Left hindlimb (tissue), 1 donor: ENCODE measurements at regions not wholly inside any gene's neighbourhood (a gene's known extent, or its start where the extent isn't known, plus 50 kb on each side); places are given as distances from the start of the nearest gene placed in this dataset.
"Not testable (repeated sequence)": the region's sequence is repeated elsewhere in the genome, so short reads cannot be mapped to it uniquely, and the experiment has no call there.

Source experiments
- DNase-seq: peaks from one replicate; pipeline ENCODE4 v3.0.0-alpha.2; 2018

GRCh38 chr3:117010318-117010717, 300.7 kb downstream of the TUSC7 start:
- no peak for DNase-seq

- DNase-seq = no peak
Measured at GRCh38 chr3:117011687-117012250, 302.2 kb downstream of the TUSC7 start.

DNA sequence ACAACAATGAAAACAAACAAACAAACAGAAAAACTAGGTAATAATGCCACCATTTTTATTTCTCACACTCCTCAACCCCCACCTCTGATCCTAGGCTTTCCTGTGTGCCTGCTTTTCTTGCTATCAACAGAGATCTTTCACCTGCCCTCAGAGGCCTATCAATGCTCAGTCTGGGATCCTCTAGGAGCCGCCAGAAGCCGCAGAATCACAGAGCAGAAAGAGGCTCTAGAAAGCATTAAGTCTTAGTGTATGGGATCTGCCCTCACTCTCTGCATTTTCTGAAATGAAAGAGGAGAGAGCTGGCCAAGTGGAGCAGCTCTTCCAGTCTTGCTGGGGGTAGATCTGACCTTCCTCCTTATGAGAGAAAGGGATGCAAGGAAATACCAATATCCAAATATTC, 306.8 kb downstream of the TUSC7 start:
- DNase-seq = no peak

DNA sequence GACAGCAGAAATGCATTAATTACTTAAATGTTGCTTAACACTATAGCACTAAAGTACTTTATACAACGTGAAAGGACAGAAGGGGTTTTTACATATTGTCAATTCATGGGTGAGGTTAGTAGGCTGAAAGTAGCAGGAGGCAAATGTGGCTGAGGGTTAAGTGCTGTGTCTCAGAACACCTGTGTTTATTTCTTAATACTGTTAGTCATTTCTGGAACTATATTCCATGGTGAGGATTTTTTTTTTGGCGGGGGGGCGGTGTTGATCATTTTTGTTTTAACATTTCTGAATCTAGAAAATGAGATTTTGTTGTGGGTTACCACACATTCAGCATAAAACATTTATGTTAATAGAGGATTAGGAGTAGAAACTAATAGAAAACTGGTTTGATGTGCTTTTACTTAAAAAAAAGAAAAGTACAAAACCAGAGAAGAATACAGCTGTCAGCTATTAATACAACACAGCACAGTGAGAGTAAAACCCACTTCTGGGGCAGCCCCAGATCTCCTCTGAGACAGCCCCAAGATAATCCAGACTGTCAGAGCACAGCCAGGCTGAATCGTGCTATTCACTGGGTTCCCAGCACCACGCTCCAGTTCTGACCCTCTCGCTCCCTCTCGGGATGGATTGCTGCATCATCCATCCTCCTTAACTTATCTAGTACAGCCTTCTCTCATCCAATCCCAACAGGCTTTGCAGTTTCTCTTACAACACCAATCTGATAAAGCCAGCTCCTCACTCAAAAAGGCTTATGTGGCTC, 307.7 kb downstream of the TUSC7 start:
- DNase-seq = no peak

- no peak for DNase-seq
Measured at GRCh38 chr3:117018655-117019054, 309.1 kb downstream of the TUSC7 start.

GRCh38 chr3:117019082-117019713, 309.6 kb downstream of the TUSC7 start:
- peak; percentile 57 for DNase-seq

- no peak for DNase-seq
Measured at GRCh38 chr3:117026401-117026800, 316.8 kb downstream of the TUSC7 start.

DNA sequence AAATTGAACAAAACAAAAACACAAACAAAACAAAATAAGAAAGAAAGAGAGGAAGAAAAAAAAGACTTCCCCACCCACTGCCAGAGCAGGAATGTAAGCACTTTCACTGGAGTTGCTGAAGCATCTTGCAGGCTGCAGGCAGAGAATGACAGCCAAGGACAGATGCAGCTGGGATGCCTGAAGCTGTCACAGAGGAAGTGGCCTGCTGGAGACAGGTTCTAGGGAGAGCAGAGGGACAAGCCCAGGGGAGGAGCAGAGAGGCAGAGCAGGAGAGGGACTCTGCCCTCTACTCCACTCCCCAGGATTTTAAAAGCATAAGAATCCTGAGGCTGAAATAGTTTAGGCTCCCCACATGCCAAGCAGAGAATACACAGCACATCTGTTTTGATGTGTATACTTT, 326.2 kb downstream of the TUSC7 start:
- no peak for DNase-seq

- DNase-seq = no peak
Measured at GRCh38 chr3:117036259-117036799, 326.8 kb downstream of the TUSC7 start.

GRCh38 chr3:117045143-117045542, 335.6 kb downstream of the TUSC7 start:
- DNase-seq = no peak

DNA sequence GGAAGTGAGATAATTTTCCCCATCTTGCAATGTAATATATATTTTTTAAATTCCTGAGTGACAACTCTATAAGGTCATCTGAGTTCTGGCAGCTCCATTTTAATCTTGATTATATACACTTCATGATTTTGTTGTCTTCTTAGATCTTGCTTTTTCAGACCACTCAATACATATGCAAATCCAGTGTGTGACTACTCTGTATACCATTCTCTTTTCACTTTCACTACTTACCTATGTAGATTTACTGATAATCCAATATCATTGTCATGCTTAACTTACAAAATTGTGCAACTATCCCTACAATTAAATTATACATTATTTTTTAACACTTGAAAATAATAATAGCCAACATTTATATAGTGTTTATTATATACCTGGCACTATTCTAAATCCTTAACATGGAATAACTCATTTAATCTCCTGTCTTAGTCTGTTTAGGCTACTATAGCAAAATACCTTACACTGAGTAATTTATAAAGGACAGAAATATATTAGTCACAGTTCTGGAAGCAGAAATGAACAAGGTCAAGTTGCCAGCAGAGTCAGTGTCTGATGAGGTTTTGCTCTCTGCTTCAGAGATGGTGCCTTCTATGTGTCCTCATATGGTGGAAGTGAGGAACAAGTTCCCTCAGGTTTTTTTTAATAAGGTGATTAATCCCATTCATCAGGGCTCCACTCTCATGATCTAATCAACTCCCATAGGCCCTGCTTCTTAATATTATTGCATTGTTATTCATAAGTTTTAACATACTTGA, 338.5 kb downstream of the TUSC7 start:
- no peak for DNase-seq

DNA sequence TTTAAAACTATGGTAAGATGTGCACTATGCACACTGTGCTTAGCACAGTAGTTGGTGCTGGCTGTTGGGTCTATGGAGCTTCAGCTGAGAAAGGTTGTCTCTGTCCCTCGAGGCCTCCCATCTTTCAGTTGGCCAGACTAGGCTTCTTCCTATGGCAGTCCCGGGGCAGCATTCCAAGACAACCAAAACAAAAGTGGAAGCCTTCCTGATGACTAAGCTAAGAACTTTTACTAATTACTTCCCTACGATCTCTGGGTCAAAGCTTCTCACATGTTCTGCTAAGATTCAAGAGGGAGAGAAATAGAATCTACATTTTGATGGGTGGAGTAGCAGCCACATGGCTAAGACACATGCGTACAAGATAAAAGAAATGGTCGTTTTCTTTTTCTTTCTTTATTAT, 342.8 kb downstream of the TUSC7 start:
- no peak for DNase-seq

DNA sequence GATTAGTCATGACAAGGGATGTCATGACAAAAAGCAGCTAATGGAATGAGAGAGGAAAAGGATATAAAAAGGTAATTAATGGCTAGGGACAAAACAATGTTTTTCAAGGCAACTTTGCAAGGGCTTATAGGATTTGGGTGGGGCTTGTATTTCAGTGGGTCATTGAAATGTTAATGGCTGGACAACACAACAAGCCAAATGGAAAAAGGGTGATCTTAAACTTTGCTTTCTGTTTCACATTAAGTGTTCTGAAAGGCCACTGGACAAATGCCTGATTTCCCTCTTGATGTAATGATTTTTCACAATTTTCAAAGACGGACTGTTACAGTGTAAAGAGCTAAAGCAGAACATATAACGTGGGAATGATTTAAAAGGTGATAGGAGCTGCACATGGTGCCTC, 345.0 kb downstream of the TUSC7 start:
- no peak for DNase-seq

DNA sequence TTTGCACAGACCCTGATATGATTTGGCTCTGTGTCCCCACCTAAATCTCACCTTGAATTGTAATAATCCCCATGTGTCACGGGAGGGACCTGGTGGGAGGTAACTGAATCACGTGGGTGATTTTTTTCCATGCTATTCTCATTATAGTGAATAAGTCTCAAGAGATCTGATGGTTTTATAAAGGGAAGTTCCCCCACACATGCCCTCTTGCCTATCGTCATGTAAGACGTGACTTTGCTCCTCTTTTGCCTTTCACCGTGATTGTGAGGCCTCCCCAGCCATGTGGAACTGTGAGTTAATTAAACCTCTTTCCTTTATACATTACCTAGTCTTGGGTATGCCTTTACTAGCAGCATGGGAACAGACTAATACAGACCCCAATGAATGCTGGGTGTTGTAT, 347.4 kb downstream of the TUSC7 start:
- DNase-seq = not testable (repeated sequence)

GRCh38 chr3:117059067-117059955, 349.7 kb downstream of the TUSC7 start:
- DNase-seq = no peak

- no peak for DNase-seq
Measured at GRCh38 chr3:117059956-117060270, 350.3 kb downstream of the TUSC7 start.

DNA sequence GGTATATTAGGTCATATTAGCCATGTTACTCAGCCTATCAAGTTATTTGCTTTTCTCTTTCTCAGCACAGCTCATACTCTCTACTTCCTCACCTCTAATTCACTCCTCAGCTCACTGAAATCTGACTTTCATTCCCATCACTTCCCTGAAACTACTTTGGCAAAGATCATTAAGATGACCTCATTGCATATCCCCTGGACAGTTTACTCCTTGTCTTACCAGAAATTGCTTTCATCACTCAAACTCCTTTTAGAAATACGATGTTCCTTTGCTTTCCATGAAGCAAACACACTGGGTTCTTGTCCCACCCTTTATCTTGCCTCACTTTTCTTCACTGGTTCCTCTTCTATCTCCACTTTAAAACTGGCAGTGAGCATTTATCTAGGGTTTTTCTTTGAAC, 354.4 kb downstream of the TUSC7 start:
- DNase-seq = no peak

DNA sequence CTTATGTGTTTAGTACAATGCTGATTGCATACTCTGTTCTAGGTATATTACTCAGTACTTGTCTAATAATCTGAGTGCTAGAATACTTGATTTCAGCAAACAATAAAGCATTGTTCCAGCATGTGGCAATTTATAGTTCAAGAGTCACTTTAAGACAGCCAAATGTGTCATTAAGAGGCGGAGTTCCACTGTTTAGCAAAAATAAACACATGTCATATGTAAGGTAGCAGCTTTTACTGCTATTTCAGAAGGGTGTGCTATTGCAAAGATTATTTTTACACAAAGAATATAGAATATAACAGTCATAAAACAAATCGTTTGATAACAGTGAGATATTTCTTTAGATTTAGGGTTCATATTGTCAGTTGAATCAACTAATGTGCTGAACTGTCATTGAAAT, 358.7 kb downstream of the TUSC7 start:
- DNase-seq = no peak

DNA sequence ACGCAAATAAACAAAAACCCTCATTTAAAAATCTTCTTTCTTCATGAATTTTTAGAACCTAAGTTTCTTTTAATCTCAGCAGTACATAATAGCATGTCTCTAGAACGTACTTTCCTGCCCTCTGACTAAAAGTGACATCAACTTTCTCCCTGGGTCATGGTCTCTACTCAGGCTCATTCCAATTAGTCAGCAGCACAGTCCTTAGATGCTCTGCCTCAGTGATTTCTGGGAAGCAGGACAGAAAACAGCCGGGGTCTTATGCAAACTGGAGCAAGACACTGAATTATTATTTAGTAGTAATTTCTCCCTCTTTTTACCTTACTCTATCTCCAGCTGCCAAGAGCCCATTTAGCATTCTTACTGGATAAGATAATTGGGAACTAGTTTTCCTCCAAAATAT, 365.2 kb downstream of the TUSC7 start:
- DNase-seq = no peak

DNA sequence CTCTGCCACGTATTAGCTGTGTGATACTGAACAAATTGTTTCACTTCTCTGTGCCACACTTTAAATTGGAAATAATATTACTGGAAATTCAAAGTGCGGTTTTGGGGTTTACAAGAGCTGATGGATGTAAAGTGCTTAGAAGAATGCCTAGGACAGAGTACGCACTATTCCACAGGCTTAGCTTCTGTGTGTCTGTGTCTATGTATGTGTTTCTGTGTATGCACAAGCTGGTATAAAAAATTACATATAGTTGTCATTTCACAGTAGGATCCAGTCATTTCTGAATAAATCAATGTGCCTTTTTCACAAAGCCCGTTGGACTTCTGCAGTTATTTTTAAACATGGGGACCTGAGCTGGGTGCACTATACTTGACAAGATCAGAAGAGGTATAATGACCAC, 370.4 kb downstream of the TUSC7 start:
- DNase-seq = no peak

GRCh38 chr3:117080872-117081271, 371.3 kb downstream of the TUSC7 start:
- DNase-seq = no peak

GRCh38 chr3:117084277-117084676, 374.7 kb downstream of the TUSC7 start:
- no peak for DNase-seq
